EL (cell line): ENCODE measurements at regions not wholly inside any gene's neighbourhood (a gene's known extent, or its start where the extent isn't known, plus 50 kb on each side); places are given as distances from the start of the nearest gene placed in this dataset.
"Not testable (repeated sequence)": the region's sequence is repeated elsewhere in the genome, so short reads cannot be mapped to it uniquely, and the experiment has no call there.

ENCODE experiments used
- DNase-seq: peaks from one replicate; pipeline ENCODE4 v3.0.0-alpha.2; 2016

DNA sequence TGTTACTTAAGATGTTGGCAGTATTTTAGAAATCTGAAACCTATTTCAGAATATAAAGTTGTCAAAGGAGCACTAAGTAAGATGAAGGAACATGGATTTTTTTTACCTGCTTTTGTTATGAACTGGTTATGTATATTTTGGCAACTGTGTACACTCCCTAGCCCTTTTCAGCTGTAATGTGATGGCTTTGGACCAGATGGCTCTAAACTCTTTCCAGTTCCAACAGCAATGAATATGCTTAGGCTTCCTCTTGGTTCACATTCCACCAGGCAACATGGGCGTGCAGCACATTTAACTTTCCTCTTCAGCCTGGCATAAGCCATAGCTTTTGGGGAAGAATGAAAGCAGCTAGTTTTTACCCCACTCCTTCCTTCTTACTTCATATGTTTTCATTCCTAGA lies 95.6 kb upstream of the ADAMTS5 start:
- no peak for DNase-seq

GRCh38 chr21:27061770-27062169 lies 94.9 kb upstream of the ADAMTS5 start:
- DNase-seq = no peak

- DNase-seq = peak; percentile 48
These were observed 93.3 kb upstream of the ADAMTS5 start for GRCh38 chr21:27060190-27060589.

GRCh38 chr21:27058673-27059605 lies 92.1 kb upstream of the ADAMTS5 start:
- DNase-seq = peak; percentile 47

- DNase-seq = no peak
These were observed 91.1 kb upstream of the ADAMTS5 start for GRCh38 chr21:27057997-27058396.

- peak; percentile 48 for DNase-seq
These were observed 80.9 kb upstream of the ADAMTS5 start for GRCh38 chr21:27047658-27048314.

- DNase-seq = peak; percentile 2
These were observed 80.4 kb upstream of the ADAMTS5 start for GRCh38 chr21:27047283-27047657.

DNA sequence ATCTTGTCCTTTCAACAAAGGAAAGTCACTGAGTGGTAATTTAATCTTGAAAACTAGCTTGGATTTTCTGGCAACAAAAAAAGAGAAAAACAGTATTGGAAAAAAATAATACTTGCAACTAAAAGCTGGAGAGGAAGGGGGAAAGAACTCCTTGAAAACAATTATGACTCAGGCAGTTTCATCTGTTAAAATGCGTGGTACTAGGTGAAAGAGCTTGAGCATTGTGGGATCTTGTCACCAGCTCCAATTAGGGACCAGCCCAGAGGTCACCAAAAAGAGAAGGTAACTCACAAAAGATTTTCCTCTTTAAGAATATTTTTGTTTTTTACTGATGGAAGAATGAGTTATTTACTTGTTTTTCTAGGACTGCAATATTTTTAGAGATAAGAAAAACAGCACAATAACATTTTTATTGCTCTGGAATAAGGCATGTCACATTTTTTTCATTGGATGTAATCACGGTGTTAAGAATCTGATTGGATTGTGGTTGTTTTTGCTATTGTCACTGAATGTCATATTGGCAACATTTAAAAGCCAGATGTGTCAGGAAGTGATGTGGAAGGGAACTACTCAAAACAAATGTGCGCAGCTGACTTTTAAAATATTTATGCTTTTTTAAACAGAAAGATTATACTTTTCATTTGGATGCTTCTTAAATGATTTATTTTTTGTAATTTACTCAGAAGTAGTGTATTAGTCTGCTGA lies 78.5 kb upstream of the ADAMTS5 start:
- DNase-seq = no peak

- no peak for DNase-seq
These were observed 76.5 kb upstream of the ADAMTS5 start for GRCh38 chr21:27043377-27043776.

DNA sequence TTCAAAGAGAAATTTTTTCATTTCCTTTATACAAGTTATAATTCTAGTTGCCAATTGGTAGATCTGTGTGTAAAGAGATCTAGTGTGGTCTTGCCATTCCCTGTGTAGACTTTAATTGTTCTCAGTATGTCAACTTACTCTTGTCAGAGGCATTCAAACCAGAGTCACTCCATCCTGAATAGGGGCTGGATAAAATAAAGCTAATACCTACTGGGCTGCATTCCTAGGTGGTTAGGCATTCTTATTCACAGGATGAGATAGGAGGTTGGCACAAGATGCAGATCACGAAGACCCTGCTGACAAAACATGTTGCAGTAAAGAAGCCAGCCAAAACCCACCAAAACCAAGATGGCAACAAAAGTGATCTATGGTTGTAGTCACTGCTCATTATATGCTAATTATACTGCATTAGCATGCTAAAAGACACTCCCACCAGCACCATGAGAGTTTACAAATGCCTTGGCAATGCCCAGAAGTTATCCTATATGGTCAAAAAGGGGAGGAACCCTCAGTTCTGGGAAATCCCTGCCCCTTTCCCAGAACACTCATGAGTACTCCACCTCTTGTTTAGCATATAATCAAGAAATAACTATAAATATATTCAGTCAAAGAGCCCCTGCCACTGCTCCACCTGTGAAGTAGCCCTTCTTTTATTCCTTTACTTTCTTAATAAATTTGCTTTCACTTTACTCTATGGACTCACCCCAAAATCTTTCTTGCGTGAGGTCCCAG lies 74.0 kb upstream of the ADAMTS5 start:
- no peak for DNase-seq

DNA sequence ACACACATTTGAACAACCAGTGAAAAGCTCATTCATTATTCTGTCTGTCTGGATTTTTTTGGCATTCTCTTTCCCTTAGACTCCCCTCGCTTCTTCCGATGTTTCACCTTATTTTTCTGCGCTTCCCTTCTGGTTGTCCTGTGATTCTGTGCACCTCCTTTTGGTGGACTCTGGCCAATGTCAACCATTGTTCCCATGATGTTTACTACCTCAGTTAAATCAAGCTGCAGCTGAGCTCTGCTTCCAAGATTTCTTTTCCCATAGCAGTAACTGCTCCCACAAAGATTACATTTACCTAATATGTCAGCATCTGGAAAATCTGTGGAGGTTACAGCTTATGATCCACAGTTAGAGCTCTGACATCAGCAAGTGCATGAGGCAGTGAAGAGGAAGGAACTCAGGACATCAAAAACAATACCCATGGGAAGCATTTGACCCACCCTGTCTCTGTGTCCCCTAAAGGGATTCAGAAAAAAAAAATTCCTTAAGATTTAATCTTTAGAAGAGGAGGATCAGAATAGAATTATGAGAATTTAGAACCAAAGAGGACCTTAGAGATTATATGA lies 69.9 kb upstream of the ADAMTS5 start:
- no peak for DNase-seq

DNA sequence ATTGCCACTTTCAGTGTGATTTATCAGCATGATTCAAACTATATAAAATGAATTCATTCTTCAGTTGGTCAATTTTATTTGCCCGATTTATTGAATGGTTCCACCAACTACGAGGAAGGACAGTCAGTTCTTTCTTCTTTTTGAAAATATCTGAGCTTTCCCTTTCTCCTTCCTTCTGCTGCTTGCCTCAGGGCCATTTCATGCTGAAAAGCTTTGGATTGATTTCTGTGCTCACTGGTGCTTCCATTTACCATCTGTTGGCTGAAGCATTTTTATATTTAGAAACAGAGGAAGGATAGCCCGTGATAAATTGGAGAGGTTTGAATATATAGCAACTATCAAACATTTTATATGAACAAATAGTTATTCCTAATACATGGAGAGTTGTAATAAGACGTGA lies 68.9 kb upstream of the ADAMTS5 start:
- DNase-seq = no peak

GRCh38 chr21:27034796-27035195 lies 67.9 kb upstream of the ADAMTS5 start:
- no peak for DNase-seq

DNA sequence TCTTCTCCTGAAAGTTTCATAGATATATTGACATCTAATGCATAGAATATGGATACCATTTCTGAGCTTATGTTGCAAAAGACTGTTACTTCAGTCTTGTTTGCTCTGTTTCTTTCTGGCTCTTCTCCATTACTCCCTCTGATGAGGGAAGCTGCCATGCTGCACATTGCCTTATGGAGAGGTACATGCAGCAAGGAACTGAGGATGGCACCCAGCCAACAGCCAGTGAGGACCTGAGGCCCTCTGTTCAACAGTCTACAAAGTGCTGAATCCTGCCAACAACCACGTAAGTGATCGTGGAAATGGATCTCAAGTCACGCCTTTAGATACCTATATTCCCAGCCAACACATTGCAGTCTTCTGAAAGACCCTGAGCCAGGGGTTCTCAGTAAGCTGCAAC lies 66.6 kb upstream of the ADAMTS5 start:
- DNase-seq = no peak

DNA sequence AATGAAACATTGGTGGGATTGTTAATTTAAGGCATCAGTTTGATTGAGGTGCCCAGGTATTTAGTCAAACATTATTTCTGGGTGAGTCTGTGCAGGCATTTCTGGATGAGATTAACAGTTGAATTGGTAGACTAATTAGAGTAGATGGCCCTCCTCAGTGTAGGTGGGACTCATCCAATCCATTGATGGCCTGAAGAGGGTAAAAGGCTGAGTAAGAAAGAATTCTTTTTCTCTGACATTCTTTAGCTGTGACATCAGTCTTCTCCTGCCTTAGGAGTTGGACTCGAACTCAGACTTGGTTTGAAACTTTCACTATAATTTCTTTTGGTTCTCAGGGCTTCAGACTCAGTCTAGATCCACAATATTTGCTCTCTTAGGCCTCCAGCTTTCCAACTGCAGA lies 59.6 kb upstream of the ADAMTS5 start:
- peak; percentile 72 for DNase-seq

DNA sequence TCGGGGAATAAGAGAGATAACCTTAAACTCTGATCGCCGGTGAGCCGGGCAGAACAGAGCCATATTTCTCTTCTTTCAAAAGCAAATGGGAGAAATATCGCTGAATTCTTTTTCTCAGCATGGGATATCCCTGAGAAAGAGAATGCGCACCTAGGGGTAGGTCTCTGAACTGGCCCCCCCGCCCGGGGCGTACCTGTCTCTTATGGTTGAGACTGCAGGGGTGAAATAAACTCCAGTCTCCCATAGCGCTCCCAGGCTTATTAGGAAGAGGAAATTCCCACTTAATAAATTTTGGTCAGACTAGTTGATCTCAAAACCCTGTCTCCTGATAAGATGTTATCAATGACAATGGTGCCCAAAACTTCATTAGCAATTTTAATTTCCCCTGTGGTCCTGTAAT lies 58.8 kb upstream of the ADAMTS5 start:
- DNase-seq = not testable (repeated sequence)

- DNase-seq = peak; percentile 47
These were observed 58.1 kb upstream of the ADAMTS5 start for GRCh38 chr21:27024971-27025370.

DNA sequence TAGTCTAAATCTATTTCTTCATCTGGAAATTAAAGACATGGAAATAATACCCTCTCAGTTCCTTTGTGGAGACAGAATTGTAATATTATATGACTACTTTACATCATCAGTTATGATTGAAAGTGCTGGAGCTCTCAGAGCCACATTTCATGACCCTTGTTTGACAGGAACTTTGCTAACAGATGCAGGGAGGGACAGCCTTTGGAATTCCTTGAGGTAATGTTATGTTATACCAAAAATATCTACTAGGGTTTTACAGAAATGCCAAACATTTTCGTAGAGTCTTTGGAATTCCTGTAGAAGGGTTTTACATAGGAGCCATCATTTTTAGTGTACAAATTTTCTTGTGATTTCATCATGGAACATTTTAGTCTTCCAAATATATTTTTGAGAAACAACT lies 57.4 kb upstream of the ADAMTS5 start:
- peak; percentile 83 for DNase-seq

DNA sequence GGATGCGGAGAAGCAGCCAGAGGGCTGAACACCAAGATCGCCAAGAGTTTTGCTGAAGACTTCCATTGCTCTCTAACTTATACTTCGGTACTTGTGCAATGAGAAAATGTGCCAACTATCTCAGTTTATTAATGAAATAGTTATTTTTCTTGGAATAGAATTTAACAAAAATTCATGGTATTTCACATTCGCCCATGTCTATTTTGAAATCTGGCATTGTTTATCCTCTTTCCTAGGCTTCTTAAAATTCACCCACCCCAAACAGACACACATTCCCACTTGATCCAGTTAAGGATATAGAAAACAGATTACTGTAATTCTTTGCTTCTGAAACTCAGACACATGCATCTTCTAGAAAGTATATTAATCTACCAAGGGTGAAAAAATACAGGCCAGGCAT lies 56.3 kb upstream of the ADAMTS5 start:
- DNase-seq = peak; percentile 18

GRCh38 chr21:27021801-27022200 lies 54.9 kb upstream of the ADAMTS5 start:
- DNase-seq = no peak

GRCh38 chr21:27021046-27021445 lies 54.2 kb upstream of the ADAMTS5 start:
- DNase-seq = no peak

DNA sequence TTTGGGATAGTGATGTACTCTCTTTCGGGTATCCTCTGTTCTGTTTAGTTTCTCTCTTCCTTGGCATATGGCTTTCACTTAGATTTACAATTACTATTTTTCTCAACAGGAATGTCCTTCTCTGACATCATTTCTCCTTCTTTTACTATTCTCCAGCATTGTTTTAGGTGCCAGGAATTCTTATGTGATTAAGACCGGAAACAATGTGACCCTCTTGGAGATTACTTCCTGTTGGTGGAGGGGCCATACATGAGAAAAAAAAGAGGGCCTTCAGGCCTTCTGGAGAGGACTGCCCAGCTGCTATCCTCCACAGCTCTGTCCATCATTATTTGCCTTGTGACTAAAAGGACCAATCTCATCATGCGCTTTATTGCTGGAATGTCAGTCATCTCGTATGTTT lies 50.4 kb upstream of the ADAMTS5 start:
- DNase-seq = peak; percentile 43
